Transverse colon (tissue), 4 donors: ENCODE measurements at regions not wholly inside any gene's neighbourhood (a gene's known extent, or its start where the extent isn't known, plus 50 kb on each side); places are given as distances from the start of the nearest gene placed in this dataset.

Source experiments
- EP300 ChIP-seq: sonication (generic); formaldehyde crosslinking; IDR thresholded peaks from one replicate; pipeline ENCODE4 v1.6.1; 2017; ENCODE audit warnings: antibody characterized with exemption, low read depth
- POLR2A ChIP-seq: fragments of 450-650 bp; IDR thresholded peaks from one replicate; pipeline ENCODE4 v1.6.1; 2016; ENCODE audit warnings: antibody characterized with exemption, mild to moderate bottlenecking, moderate library complexity
- POLR2AphosphoS5 ChIP-seq, 3 donors: sonication (generic); formaldehyde crosslinking; IDR thresholded peaks; one replicate each; pipeline ENCODE4 v1.6.1; 2016; ENCODE audit warnings: antibody characterized with exemption in 3 of 3
- TF ChIP-seq, protein P1 (sequence below), 5 experiments: fragments of 200-600 bp in 3 of 5; fragments of 450-650 bp in 2 of 5; sonication (generic) in 3 of 5; IDR thresholded peaks; 1 replicate in 2 of 5; 2 replicates in 3 of 5; pipeline ENCODE4 v1.5.1; 2016 to 2017; ENCODE audit warnings: antibody characterized with exemption in 5 of 5, inconsistent platforms in 3 of 5, mild to moderate bottlenecking in 2 of 5, moderate library complexity in 1 of 5

DNA sequence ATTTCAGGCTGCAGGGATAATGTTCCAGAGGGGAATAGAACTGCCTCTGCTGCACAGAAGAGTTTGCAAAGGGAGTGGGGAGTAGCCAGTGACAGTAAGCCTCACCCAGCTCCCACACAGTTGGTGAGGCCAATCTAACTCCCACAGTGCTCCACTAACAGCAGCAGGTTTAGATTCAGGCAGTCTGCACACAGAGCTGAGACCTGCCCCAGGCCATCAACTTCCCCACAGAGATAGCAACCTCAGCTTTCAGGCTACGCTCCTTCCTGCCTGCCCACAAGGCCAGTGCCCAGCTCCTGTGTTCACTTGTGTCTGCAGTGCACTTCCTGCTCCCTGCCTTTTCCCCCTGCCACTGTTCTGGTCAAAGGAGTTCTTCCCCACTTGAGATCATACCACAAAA is 107.5 kb downstream of the TBC1D30 start:
- TF ChIP-seq EP300, result no peak
- TF ChIP-seq, protein P1, sequence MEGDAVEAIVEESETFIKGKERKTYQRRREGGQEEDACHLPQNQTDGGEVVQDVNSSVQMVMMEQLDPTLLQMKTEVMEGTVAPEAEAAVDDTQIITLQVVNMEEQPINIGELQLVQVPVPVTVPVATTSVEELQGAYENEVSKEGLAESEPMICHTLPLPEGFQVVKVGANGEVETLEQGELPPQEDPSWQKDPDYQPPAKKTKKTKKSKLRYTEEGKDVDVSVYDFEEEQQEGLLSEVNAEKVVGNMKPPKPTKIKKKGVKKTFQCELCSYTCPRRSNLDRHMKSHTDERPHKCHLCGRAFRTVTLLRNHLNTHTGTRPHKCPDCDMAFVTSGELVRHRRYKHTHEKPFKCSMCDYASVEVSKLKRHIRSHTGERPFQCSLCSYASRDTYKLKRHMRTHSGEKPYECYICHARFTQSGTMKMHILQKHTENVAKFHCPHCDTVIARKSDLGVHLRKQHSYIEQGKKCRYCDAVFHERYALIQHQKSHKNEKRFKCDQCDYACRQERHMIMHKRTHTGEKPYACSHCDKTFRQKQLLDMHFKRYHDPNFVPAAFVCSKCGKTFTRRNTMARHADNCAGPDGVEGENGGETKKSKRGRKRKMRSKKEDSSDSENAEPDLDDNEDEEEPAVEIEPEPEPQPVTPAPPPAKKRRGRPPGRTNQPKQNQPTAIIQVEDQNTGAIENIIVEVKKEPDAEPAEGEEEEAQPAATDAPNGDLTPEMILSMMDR (IDR thresholded peaks at IDR 0.05), result no peak
- TF ChIP-seq POLR2A, result no peak
- no peak for TF ChIP-seq POLR2AphosphoS5 (IDR thresholded peaks at IDR 0.05)
